ENCODE measurements at regions not wholly inside any gene's neighbourhood (a gene's known extent, or its start where the extent isn't known, plus 50 kb on each side); places are given as distances from the start of the nearest gene placed in this dataset.

DNA sequence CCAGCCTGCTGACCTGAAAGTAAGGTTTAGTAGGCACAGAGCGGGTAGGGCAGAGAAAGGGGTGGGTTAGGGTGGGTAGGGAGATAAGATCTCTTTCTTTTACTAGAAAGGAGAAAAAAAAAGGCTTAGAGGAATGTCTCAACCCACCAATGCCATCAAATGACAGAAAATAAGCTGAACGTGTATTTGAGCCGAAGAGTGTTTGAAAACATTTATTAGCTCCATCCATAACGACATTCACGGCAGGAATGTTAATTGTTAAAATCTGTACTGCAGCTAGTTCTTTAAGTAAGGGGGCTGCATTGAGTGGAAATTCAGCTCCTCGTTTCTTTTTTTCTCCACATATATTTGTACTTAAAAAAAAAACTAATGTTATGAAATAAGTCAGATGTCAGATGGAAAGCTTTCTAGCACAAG, 63.7 kb upstream of the ARID5B start:
- in situ Hi-C loops (cut with HindIII; ENCODE audit: low pct_ligation_motif_present, low pct_unique_long_range_greater_than_20kb, low sequenced_read_pairs): no loop called here
- DNase-seq: peak; percentile 61

DNA sequence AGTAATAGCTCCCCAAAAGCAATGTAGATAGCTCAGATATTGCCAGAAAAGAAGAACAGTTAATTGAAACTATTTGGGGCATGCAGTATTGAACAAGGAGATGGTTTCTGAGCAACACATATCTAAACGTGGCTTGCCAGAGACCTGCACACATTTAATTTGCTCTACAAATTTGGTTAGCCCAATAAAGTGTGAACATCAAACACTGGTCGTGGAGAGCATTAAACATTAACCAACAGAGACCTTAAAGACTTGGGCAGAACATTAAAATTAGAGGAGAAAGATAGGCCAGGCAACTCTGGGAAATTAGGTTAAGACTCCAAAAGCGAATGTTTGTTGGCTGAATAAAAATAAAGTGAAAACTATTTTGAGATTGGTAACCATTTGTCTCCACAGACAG, 61.6 kb upstream of the ARID5B start:
- in situ Hi-C loops (cut with HindIII; ENCODE audit: low pct_ligation_motif_present, low pct_unique_long_range_greater_than_20kb, low sequenced_read_pairs): no loop called here
- DNase-seq: no peak

DNA sequence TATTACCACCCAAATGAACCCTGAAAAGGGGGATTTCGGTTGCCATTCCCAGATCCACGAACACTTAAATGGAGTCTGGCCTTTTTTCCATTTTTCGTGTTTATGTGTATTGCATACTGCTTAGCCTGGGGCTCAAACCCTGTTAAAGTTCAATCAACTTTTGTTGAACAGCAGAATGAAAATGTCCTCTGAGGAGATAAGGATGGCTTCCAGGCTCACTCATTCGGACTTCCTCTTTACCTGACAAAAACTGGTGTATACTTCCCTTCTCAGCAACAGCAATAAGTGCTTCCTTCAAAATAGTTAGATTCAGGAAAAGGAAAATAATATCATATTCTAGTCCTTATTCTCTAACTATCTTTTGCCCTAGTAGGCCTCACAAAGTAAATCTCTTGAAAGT, 61.1 kb upstream of the ARID5B start:
- in situ Hi-C loops (cut with HindIII; ENCODE audit: low pct_ligation_motif_present, low pct_unique_long_range_greater_than_20kb, low sequenced_read_pairs): no loop called here
- no peak for DNase-seq

DNA sequence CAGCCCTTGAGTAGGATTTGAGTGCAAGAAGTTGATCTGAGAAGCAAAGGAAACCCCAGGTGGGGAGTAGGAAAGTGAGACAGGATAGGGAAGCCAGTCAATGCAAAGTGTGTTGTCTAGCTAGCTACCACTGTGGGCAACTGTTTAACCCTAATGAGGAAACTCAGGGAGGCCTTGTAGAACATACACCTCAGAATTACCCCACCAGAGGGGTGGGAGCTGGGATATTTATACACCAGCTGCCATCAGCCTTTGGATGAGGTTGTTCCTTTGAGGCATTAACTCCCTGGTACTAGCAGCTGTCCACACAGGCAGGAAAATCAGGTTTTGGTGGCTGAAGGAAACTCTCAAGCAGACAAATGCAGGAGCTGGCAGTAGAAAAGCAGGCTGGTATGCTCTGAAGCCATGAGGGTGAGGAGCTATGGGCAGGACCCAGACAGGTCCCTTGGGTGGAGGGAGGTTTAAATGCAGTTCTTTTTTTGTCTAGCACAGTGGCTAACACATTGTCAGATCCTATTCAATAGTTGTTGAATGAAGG, 60.1 kb upstream of the ARID5B start:
- in situ Hi-C loops (cut with HindIII; ENCODE audit: low pct_ligation_motif_present, low pct_unique_long_range_greater_than_20kb, low sequenced_read_pairs): no loop called here
- DNase-seq: no peak

DNA sequence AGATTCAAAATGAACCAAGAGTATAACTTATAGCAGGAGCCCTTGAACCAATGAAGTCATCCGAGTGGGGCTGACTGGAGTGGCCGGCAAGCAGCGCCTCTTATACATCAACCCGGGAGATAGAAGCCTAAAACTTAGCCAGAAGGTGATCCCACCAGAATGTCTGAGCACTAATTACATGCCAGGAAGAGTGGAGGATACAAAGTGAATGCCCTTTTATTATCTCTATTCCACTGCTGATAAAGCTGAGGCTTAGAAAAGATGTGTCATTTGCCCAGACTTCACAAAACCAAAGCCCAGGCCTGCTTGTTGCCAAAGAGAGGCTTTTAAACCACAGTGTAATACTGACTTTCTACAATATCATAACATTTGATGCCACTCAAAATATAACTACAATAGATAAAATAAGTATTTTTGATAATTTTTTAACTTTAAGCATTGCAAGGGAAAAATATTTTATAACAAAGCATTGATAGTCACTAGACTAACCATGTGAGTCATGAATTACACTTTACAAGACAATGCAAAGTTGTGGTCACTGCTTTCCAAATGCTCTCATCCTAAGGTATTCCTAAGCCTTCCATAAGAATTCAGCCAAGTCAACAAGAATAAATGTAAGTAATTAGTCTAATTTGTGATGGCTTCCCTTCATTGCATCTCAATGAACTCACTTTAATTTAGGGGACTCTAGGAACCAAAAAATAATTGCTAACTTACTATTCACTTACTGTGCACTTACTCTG, 58.6 kb upstream of the ARID5B start:
- DNase-seq: peak; percentile 39
- in situ Hi-C loops (cut with HindIII; ENCODE audit: low pct_ligation_motif_present, low pct_unique_long_range_greater_than_20kb, low sequenced_read_pairs): no loop called here

DNA sequence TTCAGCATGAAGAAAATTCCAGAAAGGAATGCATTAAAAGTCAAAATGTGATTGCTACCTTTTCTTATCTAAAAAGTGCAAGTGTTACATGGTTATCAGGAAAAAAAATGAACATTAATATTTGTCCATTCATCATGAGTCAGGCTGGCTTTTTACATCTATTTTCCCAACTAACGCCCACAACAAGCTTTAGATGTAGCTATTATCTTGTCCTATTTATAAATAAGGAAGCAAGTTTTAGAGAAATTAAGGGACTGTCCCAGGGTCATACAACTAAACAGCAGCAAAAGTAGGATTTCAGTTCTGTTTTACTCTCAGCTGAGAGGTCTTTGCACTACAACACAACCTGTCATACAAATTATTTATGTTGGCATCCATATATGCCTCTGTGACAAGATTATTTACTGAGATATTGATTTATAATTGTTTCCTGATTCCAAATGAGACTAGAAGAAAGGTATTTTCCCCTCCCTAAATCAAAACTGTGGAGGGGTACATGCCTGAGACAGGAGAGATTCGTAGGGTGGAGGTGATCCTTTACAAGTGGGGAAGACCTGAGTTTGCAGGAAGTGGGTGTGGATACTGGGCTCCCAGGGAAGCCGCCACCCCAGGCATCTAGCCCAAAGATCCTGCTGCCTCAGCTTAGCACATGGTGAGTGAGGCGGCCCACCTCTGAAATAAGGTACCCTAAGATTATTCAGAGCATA, 57.2 kb upstream of the ARID5B start:
- in situ Hi-C loops (cut with HindIII; ENCODE audit: low pct_ligation_motif_present, low pct_unique_long_range_greater_than_20kb, low sequenced_read_pairs): no loop called here
- DNase-seq: no peak

DNA sequence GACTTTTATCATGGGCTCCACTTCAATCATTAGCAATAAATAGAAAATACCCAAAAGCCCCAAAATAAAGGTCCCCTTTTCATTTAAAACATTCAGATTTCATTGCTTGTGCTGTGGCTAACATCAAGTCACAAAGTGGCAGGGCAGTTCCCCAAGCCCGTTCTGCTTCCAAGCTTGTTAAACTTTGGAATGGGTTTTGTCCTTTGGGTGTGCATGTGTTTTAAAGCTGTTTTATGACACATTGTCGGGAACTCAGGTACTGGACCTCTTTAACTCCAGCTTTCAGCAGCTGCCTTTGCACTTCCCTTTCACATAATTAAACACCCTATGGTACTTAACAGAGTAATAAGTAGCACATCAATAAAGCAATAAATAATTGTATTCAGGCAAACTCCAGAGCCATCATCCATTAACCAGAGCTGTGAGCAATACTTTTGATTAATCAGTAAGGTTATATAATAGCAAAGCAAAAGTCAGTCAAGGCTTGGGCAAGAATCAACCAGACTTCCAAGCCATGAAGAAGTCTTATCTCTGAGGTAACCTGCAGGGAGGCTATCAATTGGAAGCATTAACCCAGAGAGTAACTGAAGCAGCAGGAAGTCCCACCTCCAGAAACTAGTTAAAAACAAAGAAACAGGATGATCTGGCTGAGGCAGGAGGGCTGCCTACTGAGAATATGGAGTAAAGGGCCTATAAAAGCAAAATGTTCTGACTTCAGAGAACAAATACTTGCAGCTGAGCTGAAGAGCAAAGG, 56.1 kb upstream of the ARID5B start:
- DNase-seq: no peak
- in situ Hi-C loops (cut with HindIII; ENCODE audit: low pct_ligation_motif_present, low pct_unique_long_range_greater_than_20kb, low sequenced_read_pairs): no loop called here

DNA sequence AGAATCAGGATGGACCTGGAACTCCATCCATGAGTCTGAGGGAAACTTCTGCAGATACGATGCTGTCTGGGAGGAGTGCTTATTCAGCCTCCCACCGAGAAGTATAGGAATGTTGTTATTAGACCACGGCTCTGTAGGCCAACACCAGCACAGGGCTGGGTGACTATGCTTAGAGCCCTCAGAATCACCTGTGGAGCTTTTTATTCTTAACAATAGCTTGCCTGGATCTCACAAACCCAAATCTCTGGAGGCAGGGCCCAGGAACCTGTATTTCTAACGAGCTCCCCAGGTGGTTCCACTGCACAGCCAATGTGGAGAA, 55.6 kb upstream of the ARID5B start:
- in situ Hi-C loops (cut with HindIII; ENCODE audit: low pct_ligation_motif_present, low pct_unique_long_range_greater_than_20kb, low sequenced_read_pairs): no loop called here
- DNase-seq: no peak

DNA sequence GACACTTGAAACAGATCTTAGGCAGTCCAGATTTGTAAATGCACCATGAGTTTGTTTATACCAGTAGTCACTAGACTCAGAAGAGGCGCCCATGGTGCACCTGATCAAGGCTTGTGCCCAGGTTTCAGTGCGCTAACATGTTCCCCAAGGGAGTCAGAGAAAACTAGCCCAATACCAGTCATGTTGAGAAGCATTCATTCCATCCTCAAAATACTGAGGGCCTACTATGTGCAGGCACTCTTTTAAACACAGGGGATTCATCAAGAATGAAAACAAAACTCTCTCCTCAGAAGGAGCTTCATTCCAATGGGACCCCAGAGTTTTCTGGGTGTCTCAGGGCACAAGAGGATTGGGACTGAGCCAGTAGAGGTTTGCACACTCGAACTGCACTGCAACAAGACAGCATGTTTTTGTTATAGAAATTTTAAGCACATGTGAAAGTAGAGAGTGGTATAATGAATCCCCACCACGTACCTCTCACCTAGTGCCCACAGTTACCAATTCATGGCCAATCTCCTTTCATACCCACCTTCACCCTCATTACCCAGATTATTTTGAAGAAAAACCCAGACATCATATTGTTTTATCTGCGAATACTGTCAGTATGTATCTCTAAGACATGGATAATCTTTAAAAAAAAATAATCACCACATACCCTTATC, 55.0 kb upstream of the ARID5B start:
- no peak for DNase-seq

DNA sequence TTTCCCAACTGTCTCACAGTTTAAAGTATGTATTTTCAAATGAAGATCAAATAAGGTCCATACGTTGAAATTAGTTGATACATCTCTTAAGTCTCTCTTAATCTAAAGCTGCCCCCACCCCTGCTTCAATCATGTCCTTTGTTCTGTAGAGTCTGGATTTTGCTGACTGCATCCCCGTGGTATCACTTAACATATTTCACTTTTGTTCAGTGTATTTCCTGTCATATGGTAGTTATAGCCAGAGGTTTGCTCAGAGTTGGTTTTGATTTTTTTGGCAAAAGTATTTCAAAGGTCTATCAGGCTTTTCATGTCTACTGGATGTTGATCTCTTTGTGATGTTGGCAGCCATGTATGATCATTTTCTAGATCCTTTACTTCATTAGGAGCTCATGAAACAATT, 54.4 kb upstream of the ARID5B start:
- no peak for DNase-seq
- in situ Hi-C loops (cut with HindIII; ENCODE audit: low pct_ligation_motif_present, low pct_unique_long_range_greater_than_20kb, low sequenced_read_pairs): no loop called here

More for the DNA sequence above, 55.0 kb upstream of the ARID5B start:
- in situ Hi-C loops (cut with HindIII; ENCODE audit: low pct_ligation_motif_present, low pct_unique_long_range_greater_than_20kb, low sequenced_read_pairs): no loop called here

DNA sequence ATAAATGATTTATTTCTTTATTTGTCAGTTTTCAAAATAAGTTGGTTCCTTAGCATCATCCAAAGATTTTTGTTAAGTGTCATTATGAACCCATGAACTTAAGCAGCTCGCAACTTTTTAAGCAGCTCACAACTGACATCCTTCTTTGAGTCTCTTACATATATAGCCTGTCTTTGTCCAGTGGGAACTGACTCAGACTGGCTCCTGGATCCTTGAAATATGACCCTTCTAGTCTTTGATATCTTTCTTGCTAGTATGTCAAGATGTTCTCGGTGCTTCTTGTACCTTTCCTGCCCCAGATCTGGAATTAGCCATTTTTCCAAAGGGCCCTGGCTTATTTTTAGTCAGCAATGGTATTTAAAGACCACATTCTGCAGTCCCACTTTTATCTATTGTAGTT, 53.9 kb upstream of the ARID5B start:
- DNase-seq: no peak
- in situ Hi-C loops (cut with HindIII; ENCODE audit: low pct_ligation_motif_present, low pct_unique_long_range_greater_than_20kb, low sequenced_read_pairs): no loop called here

DNA sequence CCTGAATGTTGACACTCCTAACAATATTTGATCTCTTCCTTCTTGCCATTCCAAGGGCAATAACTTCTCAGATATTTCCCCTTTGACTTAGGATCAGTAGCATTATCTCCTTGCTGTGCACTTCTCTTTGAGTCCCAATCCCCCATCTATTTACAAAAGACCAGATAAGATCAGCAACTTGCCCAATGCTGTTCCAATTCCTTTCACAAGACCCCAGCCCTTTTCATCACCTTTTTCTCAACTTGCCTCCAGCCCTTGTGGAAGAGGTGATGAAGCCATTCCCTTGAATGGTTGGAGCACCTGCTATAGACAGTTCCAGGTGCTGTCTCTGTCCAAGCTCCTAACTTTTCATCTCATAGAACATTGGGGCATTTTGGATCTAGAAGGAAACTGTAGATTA, 51.1 kb upstream of the ARID5B start:
- in situ Hi-C loops (cut with HindIII; ENCODE audit: low pct_ligation_motif_present, low pct_unique_long_range_greater_than_20kb, low sequenced_read_pairs): no loop called here

More for the DNA sequence above, 51.1 kb upstream of the ARID5B start:
- no peak for DNase-seq
